ENCODE measurements at regions not wholly inside any gene's neighbourhood (a gene's known extent, or its start where the extent isn't known, plus 50 kb on each side); places are given as distances from the start of the nearest gene placed in this dataset.

DNA sequence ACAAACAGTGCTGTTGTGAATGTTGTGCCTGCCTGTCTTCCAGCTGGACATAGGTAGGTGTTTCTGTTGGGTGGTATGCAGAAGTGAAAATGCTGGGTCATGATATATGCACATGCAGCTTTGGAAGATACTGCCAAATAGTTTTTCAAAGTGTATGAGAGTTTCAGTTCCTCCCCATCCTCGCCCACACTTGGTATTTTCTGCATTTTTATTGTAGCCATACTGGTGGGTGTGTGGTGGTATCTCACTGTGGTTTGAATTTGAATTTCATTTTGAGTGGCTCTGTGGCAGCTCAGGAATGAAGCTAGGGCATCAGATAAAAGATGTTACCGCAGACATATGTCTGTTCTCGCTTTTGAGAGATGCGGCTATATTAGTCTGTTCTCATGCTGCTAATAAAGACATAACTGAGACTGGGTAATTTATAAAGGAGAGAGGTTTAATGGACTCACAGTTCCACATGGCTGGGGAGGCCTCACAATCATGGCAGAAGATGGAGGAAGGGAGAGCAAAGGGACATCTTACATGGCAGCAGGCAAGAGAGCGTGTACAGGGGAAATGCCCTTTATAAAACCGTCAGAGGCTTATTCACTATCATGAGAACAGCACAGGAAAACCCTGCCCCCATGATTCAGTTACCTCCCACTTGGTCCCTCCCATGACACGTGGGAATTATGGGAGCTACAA is 183.1 kb downstream of the CAND1 start:
- DNase-seq (ENCODE audit: extremely low spot score, unreplicated experiment), result no peak
- no peaks in the 10 kb centered on the region for H3K36me3 Mint-ChIP-seq
- H3K27ac Mint-ChIP-seq, result no peak overlapping the region
- no peaks in the 10 kb centered on the region for H3K9me3 Mint-ChIP-seq
- no peaks in the 10 kb centered on the region for H3K27me3 Mint-ChIP-seq
- H3K4me3 Mint-ChIP-seq, result no peak overlapping the region
- peaks cover 17% of the 10 kb centered on the region for H3K4me1 Mint-ChIP-seq (ENCODE audit: unreplicated experiment)
- no peak for TF ChIP-seq CTCF (conservative IDR thresholded peaks at IDR 0.05)

DNA sequence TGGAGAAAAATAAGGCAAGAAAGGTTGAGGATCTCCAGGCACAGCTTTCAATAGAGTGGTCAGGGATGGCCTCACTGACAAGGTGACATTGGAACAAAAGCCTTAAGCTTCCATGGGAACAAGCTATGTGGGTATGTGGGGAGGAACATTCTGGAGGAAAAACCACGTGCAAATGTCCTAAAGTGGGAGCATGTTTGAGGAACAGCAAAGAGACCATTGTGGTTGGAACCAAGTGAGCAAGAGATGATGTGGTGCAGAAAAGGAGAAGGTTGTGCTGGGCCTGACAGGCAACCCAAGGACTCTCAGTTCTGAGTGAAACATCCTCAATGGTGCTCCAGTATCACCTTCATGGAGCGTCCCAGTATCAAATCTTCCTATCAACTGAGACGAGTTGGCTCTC is 184.0 kb downstream of the CAND1 start:
- no peak for DNase-seq (ENCODE audit: extremely low spot score, unreplicated experiment)
- Mint-ChIP-seq H3K27ac (no peak overlapping the region), H3K4me3 (no peak overlapping the region), H3K27me3 (no peaks in the 10 kb centered on the region), H3K36me3 (no peaks in the 10 kb centered on the region), H3K4me1 (ENCODE audit: unreplicated experiment) (peaks cover 21% of the 10 kb centered on the region), H3K9me3 (no peaks in the 10 kb centered on the region)
- TF ChIP-seq CTCF (conservative IDR thresholded peaks at IDR 0.05), result no peak

GRCh38 chr12:67455236-67455635 is 186.1 kb downstream of the CAND1 start:
- Mint-ChIP-seq H3K27me3 (no peaks in the 10 kb centered on the region), H3K4me1 (ENCODE audit: unreplicated experiment) (peaks cover 21% of the 10 kb centered on the region), H3K27ac (no peak overlapping the region), H3K36me3 (no peaks in the 10 kb centered on the region), H3K9me3 (no peaks in the 10 kb centered on the region), H3K4me3 (no peak overlapping the region)
- no peak for DNase-seq (ENCODE audit: extremely low spot score, unreplicated experiment)
- TF ChIP-seq CTCF (conservative IDR thresholded peaks at IDR 0.05), result no peak

DNA sequence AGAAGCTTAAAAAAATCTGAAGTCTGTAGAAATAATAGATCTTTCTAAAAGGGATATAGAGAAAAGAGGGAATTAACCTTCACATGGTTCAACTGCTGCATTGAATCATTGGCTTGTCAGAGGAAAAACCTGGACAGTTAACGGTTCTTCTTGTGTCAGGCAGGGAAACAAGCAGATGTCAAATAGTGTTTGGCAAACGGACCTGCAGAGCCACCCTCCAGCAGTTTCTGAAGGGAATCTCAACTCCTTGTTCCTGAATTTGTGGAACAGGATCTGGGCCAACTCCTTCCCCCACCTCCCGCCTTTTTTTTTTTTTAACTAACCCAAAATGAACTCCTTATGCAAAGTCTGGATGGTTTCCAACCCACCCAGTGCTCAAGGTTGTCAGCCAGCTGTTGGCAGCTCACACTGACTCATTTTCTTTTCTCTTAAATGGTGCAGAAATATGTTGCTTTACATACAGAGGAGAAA is 187.3 kb downstream of the CAND1 start:
- no peak for TF ChIP-seq CTCF (conservative IDR thresholded peaks at IDR 0.05)
- H3K4me1 Mint-ChIP-seq (ENCODE audit: unreplicated experiment), result peaks cover 12% of the 10 kb centered on the region

GRCh38 chr12:67457136-67457535 is 188.0 kb downstream of the CAND1 start:
- Mint-ChIP-seq H3K36me3 (no peaks in the 10 kb centered on the region), H3K4me3 (no peak overlapping the region), H3K27ac (no peak overlapping the region), H3K4me1 (ENCODE audit: unreplicated experiment) (peaks cover 12% of the 10 kb centered on the region), H3K9me3 (no peaks in the 10 kb centered on the region), H3K27me3 (no peaks in the 10 kb centered on the region)
- no peak for TF ChIP-seq CTCF (conservative IDR thresholded peaks at IDR 0.05)
- no peak for DNase-seq (ENCODE audit: extremely low spot score, unreplicated experiment)

More for the DNA sequence above, 187.3 kb downstream of the CAND1 start:
- DNase-seq (ENCODE audit: extremely low spot score, unreplicated experiment), result no peak
- Mint-ChIP-seq H3K9me3 (no peaks in the 10 kb centered on the region), H3K36me3 (no peaks in the 10 kb centered on the region), H3K27ac (no peak overlapping the region), H3K4me3 (no peak overlapping the region), H3K27me3 (no peaks in the 10 kb centered on the region)

Data from type B pancreatic cell (in vitro differentiated cells).